NCI-H774 (cell line): ENCODE measurements at regions not wholly inside any gene's neighbourhood (a gene's known extent, or its start where the extent isn't known, plus 50 kb on each side); places are given as distances from the start of the nearest gene placed in this dataset.

ENCODE experiments used
- DNase-seq: peaks from one replicate; lab custom pipeline; 2025; lab: John Stamatoyannopoulos, UW

GRCh38 chr1:164948101-164948500, 389.1 kb downstream of the PBX1 start:
- DNase-seq = no peak

GRCh38 chr1:164937291-164937690, 378.3 kb downstream of the PBX1 start:
- DNase-seq = no peak

GRCh38 chr1:164932580-164932979, 373.6 kb downstream of the PBX1 start:
- DNase-seq = no peak

- no peak for DNase-seq
These were observed 371.8 kb downstream of the PBX1 start for GRCh38 chr1:164930833-164931232.

- DNase-seq = no peak
These were observed 371.3 kb downstream of the PBX1 start for GRCh38 chr1:164930241-164930640.

GRCh38 chr1:164928232-164928812, 369.3 kb downstream of the PBX1 start:
- no peak for DNase-seq

GRCh38 chr1:164926107-164926506, 367.1 kb downstream of the PBX1 start:
- no peak for DNase-seq

- no peak for DNase-seq
These were observed 363.6 kb downstream of the PBX1 start for GRCh38 chr1:164922585-164922984.

GRCh38 chr1:164921493-164921892, 362.5 kb downstream of the PBX1 start:
- no peak for DNase-seq

- DNase-seq = no peak
These were observed 359.2 kb downstream of the PBX1 start for GRCh38 chr1:164918140-164918539.

GRCh38 chr1:164914208-164914607, 355.2 kb downstream of the PBX1 start:
- no peak for DNase-seq

GRCh38 chr1:164912290-164912689, 353.3 kb downstream of the PBX1 start:
- no peak for DNase-seq

- DNase-seq = no peak
These were observed 351.7 kb downstream of the PBX1 start for GRCh38 chr1:164910671-164911070.

- DNase-seq = no peak
These were observed 348.7 kb downstream of the PBX1 start for GRCh38 chr1:164907666-164908065.

GRCh38 chr1:164905869-164906268, 346.9 kb downstream of the PBX1 start:
- DNase-seq = no peak

- no peak for DNase-seq
These were observed 343.5 kb downstream of the PBX1 start for GRCh38 chr1:164902491-164902890.
